ENCODE measurements at regions not wholly inside any gene's neighbourhood (a gene's known extent, or its start where the extent isn't known, plus 50 kb on each side); places are given as distances from the start of the nearest gene placed in this dataset.
A peak's percentile ranks its signal among the peaks of the same experiment; 100 is the strongest.

DNA sequence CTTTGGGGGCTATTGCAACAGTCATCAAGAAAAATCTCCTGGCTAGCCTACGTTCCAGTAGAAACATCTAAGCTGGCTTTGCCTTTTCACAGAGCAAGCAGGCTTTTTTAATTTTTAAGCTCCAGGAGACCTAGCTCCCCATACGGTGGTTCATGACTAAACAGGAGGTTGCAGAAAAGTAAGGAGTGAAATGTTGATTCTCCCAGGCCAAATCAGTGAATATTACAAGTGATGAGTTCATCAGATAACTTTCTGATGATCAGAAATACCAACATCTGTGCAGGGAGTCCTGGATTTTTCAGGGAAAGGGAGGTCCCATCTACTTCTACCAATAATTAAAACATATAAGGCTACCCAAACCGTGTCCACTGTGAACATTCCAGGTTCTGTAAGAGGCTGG is 477.3 kb upstream of the CELF2 start:
- WGBS, 2 experiments (ENCODE audit: extremely low coverage in 2 of 2, insufficient read length in 1 of 2), result 20% methylated on average over 1 of the region's 3 CpGs; no CpG with 5 or more reads in 1 of the 2 experiments
- Histone ChIP-seq H3K4me2 (ENCODE audit: low read depth, low read length) (no peak overlapping the region), H4K5ac (ENCODE audit: low read depth, low read length) (no peak overlapping the region), H3K27ac (ENCODE audit: insufficient read depth, low read length) (no peak overlapping the region), H3K27me3 (ENCODE audit: control insufficient read depth, insufficient read depth, low read length) (no peaks in the 10 kb centered on the region), H3K4me1 (ENCODE audit: control insufficient read depth, insufficient read depth, low read length) (peaks cover 4% of the 10 kb centered on the region), H3K23ac (ENCODE audit: low read depth, low read length) (no peak overlapping the region), H3K4ac (ENCODE audit: low read depth, low read length) (no peak overlapping the region), H3K36me3 (ENCODE audit: control insufficient read depth, insufficient read depth, low read length) (no peaks in the 10 kb centered on the region), H3K18ac (ENCODE audit: low read depth, low read length) (no peak overlapping the region; the same call in 1 of the 2 replicates), H2AK9ac (replicated peaks; ENCODE audit: low read depth, low read length, poor library complexity) (no peak overlapping the region), H3K9ac (ENCODE audit: low read depth, low read length) (no peak overlapping the region), H2BK5ac (ENCODE audit: low read depth, low read length, poor library complexity, severe bottlenecking) (no peak overlapping the region), H2BK120ac (ENCODE audit: low read depth, low read length) (no peak overlapping the region), H4K20me1 (ENCODE audit: insufficient read depth, low read length) (no peaks in the 10 kb centered on the region), H3K79me1 (ENCODE audit: low read depth in 1 of 2, low read length in 2 of 2) (no peaks in the 10 kb centered on the region), H3K9me3 (ENCODE audit: control insufficient read depth, insufficient read depth, low read length) (no peaks in the 10 kb centered on the region), H2BK20ac (ENCODE audit: low read depth, low read length) (no peak overlapping the region), H4K91ac (ENCODE audit: insufficient read depth, low read depth, low read length) (no peak overlapping the region), H3K14ac (replicated peaks; ENCODE audit: low read depth, low read length) (no peak overlapping the region), H3K9me1 (ENCODE audit: insufficient read depth, low read length) (no peaks in the 10 kb centered on the region), H2AK5ac (ENCODE audit: low read depth, low read length) (no peak overlapping the region), H3K56ac (ENCODE audit: extremely low read depth, insufficient read depth, low read length) (no peak overlapping the region), H2BK15ac (ENCODE audit: low read depth, low read length) (no peak overlapping the region), H2AFZ (replicated peaks; ENCODE audit: low read length, poor library complexity) (no peak overlapping the region), H3K4me3 (ENCODE audit: insufficient read depth, low read depth, low read length) (no peak overlapping the region), H4K8ac (ENCODE audit: low read depth in 2 of 2, low read length in 2 of 2) (no peak overlapping the region)
- dilution Hi-C loops (cut with HindIII; ENCODE audit: low sequenced_read_pairs, unreplicated experiment) (no loop called here), in situ Hi-C loops (cut with MboI; ENCODE audit: low sequenced_read_pairs) (no loop called here), intact Hi-C loops (cut with micrococcal nuclease) (no loop called here)
- no TSS peak for BruUV-seq (replicated peaks)
- DNase-seq (peak; percentile 46), ATAC-seq (ENCODE audit: low read depth) (peak; percentile 51)
- TF ChIP-seq, protein P1, sequence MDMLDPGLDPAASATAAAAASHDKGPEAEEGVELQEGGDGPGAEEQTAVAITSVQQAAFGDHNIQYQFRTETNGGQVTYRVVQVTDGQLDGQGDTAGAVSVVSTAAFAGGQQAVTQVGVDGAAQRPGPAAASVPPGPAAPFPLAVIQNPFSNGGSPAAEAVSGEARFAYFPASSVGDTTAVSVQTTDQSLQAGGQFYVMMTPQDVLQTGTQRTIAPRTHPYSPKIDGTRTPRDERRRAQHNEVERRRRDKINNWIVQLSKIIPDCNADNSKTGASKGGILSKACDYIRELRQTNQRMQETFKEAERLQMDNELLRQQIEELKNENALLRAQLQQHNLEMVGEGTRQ (IDR thresholded peaks at IDR 0.05; ENCODE audit: low read depth, low read length), result no peak
- TF ChIP-seq NFE2L2 (IDR thresholded peaks at IDR 0.05; ENCODE audit: low read depth, low read length) (no peak), FOS (IDR thresholded peaks at IDR 0.05; ENCODE audit: low read depth, low read length) (no peak), CHD1 (IDR thresholded peaks at IDR 0.05; ENCODE audit: low read depth, low read length) (no peak), CEBPB (IDR thresholded peaks at IDR 0.05; ENCODE audit: low read depth, low read length) (no peak), MAZ (IDR thresholded peaks at IDR 0.05; ENCODE audit: borderline replicate concordance, low read depth, low read length) (no peak), RFX5 (IDR thresholded peaks at IDR 0.05; ENCODE audit: low read depth, low read length) (no peak), POLR2A (IDR thresholded peaks at IDR 0.05; ENCODE audit: low read depth, low read length) (no peak), MXI1 (IDR thresholded peaks at IDR 0.05; ENCODE audit: borderline replicate concordance, low read depth, low read length) (no peak), SMC3 (IDR thresholded peaks at IDR 0.05; ENCODE audit: low read depth, low read length) (no peak), RCOR1 (IDR thresholded peaks at IDR 0.05; ENCODE audit: insufficient replicate concordance, low read length) (no peak), MAFK (IDR thresholded peaks at IDR 0.05; ENCODE audit: low read depth, low read length) (no peak), BHLHE40 (IDR thresholded peaks at IDR 0.05; ENCODE audit: low read depth, low read length) (no peak), RAD21 (IDR thresholded peaks at IDR 0.05; ENCODE audit: low read length) (no peak)
- TF ChIP-seq, protein P2, sequence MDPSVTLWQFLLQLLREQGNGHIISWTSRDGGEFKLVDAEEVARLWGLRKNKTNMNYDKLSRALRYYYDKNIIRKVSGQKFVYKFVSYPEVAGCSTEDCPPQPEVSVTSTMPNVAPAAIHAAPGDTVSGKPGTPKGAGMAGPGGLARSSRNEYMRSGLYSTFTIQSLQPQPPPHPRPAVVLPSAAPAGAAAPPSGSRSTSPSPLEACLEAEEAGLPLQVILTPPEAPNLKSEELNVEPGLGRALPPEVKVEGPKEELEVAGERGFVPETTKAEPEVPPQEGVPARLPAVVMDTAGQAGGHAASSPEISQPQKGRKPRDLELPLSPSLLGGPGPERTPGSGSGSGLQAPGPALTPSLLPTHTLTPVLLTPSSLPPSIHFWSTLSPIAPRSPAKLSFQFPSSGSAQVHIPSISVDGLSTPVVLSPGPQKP (IDR thresholded peaks at IDR 0.05; ENCODE audit: borderline replicate concordance, low read depth, low read length), result no peak
- TF ChIP-seq, protein P3, sequence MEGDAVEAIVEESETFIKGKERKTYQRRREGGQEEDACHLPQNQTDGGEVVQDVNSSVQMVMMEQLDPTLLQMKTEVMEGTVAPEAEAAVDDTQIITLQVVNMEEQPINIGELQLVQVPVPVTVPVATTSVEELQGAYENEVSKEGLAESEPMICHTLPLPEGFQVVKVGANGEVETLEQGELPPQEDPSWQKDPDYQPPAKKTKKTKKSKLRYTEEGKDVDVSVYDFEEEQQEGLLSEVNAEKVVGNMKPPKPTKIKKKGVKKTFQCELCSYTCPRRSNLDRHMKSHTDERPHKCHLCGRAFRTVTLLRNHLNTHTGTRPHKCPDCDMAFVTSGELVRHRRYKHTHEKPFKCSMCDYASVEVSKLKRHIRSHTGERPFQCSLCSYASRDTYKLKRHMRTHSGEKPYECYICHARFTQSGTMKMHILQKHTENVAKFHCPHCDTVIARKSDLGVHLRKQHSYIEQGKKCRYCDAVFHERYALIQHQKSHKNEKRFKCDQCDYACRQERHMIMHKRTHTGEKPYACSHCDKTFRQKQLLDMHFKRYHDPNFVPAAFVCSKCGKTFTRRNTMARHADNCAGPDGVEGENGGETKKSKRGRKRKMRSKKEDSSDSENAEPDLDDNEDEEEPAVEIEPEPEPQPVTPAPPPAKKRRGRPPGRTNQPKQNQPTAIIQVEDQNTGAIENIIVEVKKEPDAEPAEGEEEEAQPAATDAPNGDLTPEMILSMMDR (conservative IDR thresholded peaks at IDR 0.05; ENCODE audit: low read depth, low read length), result no peak
- CTCF ChIA-PET, result no interaction called here
- POLR2A ChIA-PET (ENCODE audit: unreplicated experiment), result no interaction called here

Data from IMR-90 (cell line).